ENCODE measurements at regions not wholly inside any gene's neighbourhood (a gene's known extent, or its start where the extent isn't known, plus 50 kb on each side); places are given as distances from the start of the nearest gene placed in this dataset.

DNA sequence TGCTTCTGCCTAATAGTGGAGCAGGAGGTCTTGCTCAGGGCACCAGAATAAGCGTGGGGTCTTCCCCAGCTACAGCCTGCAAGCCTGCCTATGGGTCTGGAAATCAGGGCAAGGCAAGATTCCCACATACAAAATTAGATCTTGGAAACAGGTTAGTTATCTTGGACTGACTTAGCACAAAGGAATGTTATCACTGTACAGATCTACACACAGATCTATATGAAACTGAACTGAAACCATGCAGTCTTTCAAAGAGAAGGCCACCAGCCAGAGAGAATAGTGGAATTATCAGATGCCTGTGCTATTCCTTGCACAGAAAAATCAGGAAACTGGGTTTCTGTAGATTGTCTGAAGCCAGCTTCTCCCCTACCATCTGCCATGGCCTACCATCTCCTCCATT, 585.7 kb downstream of the ACTL7B start:
- DNase-seq = no peak
- no peak overlapping the region for H3K27ac ChIP-seq
- no peaks in the 10 kb centered on the region for H3K36me3 ChIP-seq
- TF ChIP-seq, protein P1, sequence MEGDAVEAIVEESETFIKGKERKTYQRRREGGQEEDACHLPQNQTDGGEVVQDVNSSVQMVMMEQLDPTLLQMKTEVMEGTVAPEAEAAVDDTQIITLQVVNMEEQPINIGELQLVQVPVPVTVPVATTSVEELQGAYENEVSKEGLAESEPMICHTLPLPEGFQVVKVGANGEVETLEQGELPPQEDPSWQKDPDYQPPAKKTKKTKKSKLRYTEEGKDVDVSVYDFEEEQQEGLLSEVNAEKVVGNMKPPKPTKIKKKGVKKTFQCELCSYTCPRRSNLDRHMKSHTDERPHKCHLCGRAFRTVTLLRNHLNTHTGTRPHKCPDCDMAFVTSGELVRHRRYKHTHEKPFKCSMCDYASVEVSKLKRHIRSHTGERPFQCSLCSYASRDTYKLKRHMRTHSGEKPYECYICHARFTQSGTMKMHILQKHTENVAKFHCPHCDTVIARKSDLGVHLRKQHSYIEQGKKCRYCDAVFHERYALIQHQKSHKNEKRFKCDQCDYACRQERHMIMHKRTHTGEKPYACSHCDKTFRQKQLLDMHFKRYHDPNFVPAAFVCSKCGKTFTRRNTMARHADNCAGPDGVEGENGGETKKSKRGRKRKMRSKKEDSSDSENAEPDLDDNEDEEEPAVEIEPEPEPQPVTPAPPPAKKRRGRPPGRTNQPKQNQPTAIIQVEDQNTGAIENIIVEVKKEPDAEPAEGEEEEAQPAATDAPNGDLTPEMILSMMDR (IDR thresholded peaks at IDR 0.05) = no peak
- no peaks in the 10 kb centered on the region for H3K9me3 ChIP-seq
- no peak overlapping the region for H3K9ac ChIP-seq (ENCODE audit: low read depth in 2 of 2, low read length in 2 of 2)
- no peaks in the 10 kb centered on the region for H3K27me3 ChIP-seq
- intact Hi-C loops (cut with DNase I) = loop anchor here (5.0 kb wide), 1 partner anchor 788 kb away; no protein-coding TSS in a partner anchor
- no peaks in the 10 kb centered on the region for H3K4me1 ChIP-seq
- H3K4me3 ChIP-seq = no peak overlapping the region

DNA sequence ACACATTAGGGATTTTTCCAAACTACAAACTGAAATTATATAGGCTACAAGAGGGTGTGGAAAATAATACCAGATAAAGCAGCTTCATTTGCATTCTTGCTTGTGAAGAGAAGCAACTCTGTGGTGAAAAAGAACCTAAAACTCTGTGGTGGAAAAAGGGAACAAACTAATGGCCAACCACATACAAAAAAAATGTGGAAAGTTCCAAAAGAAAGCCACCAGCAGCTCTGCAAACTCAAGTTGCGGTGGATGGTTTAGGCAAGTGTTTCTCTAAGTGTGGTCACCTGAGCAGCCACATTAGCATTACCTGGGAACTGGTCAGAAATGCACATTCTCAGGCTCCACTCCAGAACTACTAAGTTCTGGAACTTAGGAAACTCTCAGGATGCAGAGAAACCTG, 586.4 kb downstream of the ACTL7B start:
- Histone ChIP-seq H3K9me3 (no peaks in the 10 kb centered on the region), H3K9ac (ENCODE audit: low read depth in 2 of 2, low read length in 2 of 2) (no peak overlapping the region), H3K27me3 (no peaks in the 10 kb centered on the region), H3K4me1 (no peaks in the 10 kb centered on the region), H3K27ac (no peak overlapping the region), H3K36me3 (no peaks in the 10 kb centered on the region), H3K4me3 (no peak overlapping the region)
- TF ChIP-seq, protein P1 (IDR thresholded peaks at IDR 0.05) = no peak
- intact Hi-C loops (cut with DNase I) = no loop called here
- DNase-seq = no peak

DNA sequence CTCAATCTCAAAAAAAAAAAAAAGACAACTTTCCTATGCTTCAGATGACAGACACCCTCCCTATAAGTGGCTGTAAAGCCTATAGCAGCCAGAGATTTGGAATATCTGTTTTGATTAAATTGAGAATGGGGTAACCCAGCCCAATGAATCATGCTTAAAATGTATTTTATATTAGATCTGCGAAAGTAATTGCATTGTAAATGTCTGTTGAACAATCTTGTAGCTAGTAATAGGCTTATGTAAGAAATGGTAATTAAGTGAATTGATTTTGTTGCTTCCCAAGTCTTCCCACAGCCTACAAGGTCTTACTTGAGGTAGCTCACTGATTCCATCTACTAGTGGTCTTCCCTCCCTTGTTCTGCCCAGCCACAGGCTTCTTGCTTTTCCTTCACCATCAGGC, 590.7 kb downstream of the ACTL7B start:
- Histone ChIP-seq H3K9me3 (no peaks in the 10 kb centered on the region), H3K4me1 (no peaks in the 10 kb centered on the region), H3K27me3 (no peaks in the 10 kb centered on the region), H3K9ac (ENCODE audit: low read depth in 2 of 2, low read length in 2 of 2) (no peak overlapping the region), H3K4me3 (no peak overlapping the region), H3K36me3 (no peaks in the 10 kb centered on the region), H3K27ac (no peak overlapping the region)
- DNase-seq = no peak
- TF ChIP-seq, protein P1 (IDR thresholded peaks at IDR 0.05) = no peak
- intact Hi-C loops (cut with DNase I) = no loop called here

DNA sequence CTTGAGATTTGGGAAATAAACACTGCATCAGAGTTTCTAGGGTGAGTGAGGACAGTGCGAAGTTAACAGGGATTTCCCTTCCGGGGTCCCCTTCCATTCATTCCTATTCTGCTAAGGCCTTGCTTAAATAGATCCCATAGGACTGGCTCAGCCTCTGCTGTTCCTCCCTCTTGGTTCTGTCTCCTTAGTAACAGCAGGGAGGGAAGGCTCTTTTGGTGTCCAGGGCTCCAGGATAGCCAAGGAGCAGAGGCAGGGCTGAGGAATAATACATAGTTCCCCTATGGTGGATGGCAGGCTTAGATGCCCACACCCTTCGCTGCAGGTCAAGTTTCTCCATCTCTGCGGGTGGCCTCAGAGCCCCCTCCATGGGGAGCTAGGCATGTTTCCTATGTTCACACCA, 591.7 kb downstream of the ACTL7B start:
- DNase-seq = no peak
- Histone ChIP-seq H3K4me1 (no peaks in the 10 kb centered on the region), H3K9me3 (no peaks in the 10 kb centered on the region), H3K36me3 (no peaks in the 10 kb centered on the region), H3K4me3 (no peak overlapping the region), H3K27me3 (no peaks in the 10 kb centered on the region), H3K9ac (ENCODE audit: low read depth in 2 of 2, low read length in 2 of 2) (no peak overlapping the region), H3K27ac (no peak overlapping the region)
- TF ChIP-seq, protein P1 (IDR thresholded peaks at IDR 0.05) = no peak
- intact Hi-C loops (cut with DNase I) = no loop called here

DNA sequence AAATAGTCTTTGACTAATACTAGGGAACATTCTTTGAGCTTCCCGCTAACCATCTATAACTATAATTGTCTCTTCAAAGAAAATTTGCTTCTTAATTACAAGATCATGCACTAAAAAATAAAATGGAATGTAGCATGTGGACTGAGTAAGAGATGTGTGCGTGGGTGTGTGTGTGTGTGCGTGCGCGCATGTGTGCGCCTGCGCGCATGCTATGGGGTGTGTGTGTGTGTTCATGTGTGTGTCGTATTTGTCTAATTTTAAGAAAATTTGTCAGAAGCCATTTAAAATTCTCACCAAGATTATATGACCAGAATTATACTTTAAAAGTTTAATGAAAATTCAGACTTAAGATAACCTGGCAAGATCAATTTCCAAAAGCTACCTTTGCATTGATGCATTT, 593.0 kb downstream of the ACTL7B start:
- H3K9me3 ChIP-seq = no peaks in the 10 kb centered on the region
- no peak overlapping the region for H3K4me3 ChIP-seq
- TF ChIP-seq, protein P1 (IDR thresholded peaks at IDR 0.05) = no peak
- no peak for DNase-seq
- no peak overlapping the region for H3K9ac ChIP-seq (ENCODE audit: low read depth in 2 of 2, low read length in 2 of 2)
- H3K4me1 ChIP-seq = no peaks in the 10 kb centered on the region
- no peak overlapping the region for H3K27ac ChIP-seq
- no peaks in the 10 kb centered on the region for H3K27me3 ChIP-seq
- H3K36me3 ChIP-seq = no peaks in the 10 kb centered on the region
- intact Hi-C loops (cut with DNase I) = no loop called here
